Hepatocyte (in vitro differentiated cells): ENCODE measurements at regions not wholly inside any gene's neighbourhood (a gene's known extent, or its start where the extent isn't known, plus 50 kb on each side); places are given as distances from the start of the nearest gene placed in this dataset.

Experiments used
- CTCF ChIP-seq: fragments of 200-600 bp; sonication (generic); IDR thresholded peaks from 2 replicates; pipeline ENCODE4 v1.5.1; 2016; ENCODE audit warnings: antibody characterized with exemption, mild to moderate bottlenecking; ENCODE audit not compliant: poor library complexity
- EZH2 ChIP-seq: fragments of 200-600 bp; sonication (generic); IDR thresholded peaks from 2 replicates; pipeline ENCODE4 v1.6.1; 2016; ENCODE audit warnings: antibody characterized with exemption, mild to moderate bottlenecking, borderline replicate concordance
- EZH2phosphoT487 ChIP-seq: fragments of 200-600 bp; sonication (generic); IDR thresholded peaks from one replicate; pipeline ENCODE4 v1.6.1; 2018; ENCODE audit warnings: antibody characterized with exemption, mild to moderate bottlenecking, low read depth, moderate library complexity; ENCODE audit not compliant: unreplicated experiment, severe bottlenecking

- no peak for TF ChIP-seq CTCF
- no peak for TF ChIP-seq EZH2
- no peak for TF ChIP-seq EZH2phosphoT487
Observed at GRCh38 chr3:160091441-160091840, 102.8 kb downstream of the IL12A start.
